Peyer's patch (tissue), 4 donors: ENCODE measurements at regions not wholly inside any gene's neighbourhood (a gene's known extent, or its start where the extent isn't known, plus 50 kb on each side); places are given as distances from the start of the nearest gene placed in this dataset.

Experiments
- DNase-seq, 3 donors: peaks; one replicate each; pipeline ENCODE4 v3.0.0-alpha.2; 2017 to 2019
- H3K27ac ChIP-seq, 4 donors: fragments of 200-600 bp; sonication (generic); one replicate each; pipeline ENCODE4 v1.5.1; 2016 to 2019
- H3K27me3 ChIP-seq, 2 donors: fragments of 200-600 bp; sonication (generic); one replicate each; pipeline ENCODE4 v1.5.1; 2019
- H3K36me3 ChIP-seq, 3 donors: fragments of 200-600 bp; sonication (generic); one replicate each; pipeline ENCODE4 v1.5.1; 2016 to 2019
- H3K4me1 ChIP-seq, 4 donors: fragments of 200-600 bp; sonication (generic); one replicate each; pipeline ENCODE4 v1.5.1; 2016 to 2019
- H3K4me3 ChIP-seq, 4 donors: fragments of 200-600 bp; sonication (generic); 1 replicate in 3 of 4; 2 replicates in 1 of 4; pipeline ENCODE4 v1.5.1; 2016 to 2019; ENCODE audit warnings: mild to moderate bottlenecking in 1 of 4
- H3K9me3 ChIP-seq, 4 donors: fragments of 200-600 bp; sonication (generic); one replicate each; pipeline ENCODE4 v1.5.1; 2016 to 2019; ENCODE audit warnings: mild to moderate bottlenecking in 1 of 4
- CTCF ChIP-seq, 6 experiments: fragments of 450-650 bp in 4 of 6; fragments of 200-600 bp in 2 of 6; sonication (generic) in 1 of 6; IDR thresholded peaks; one replicate each; pipeline ENCODE4 v1.5.1; 2017 to 2019; ENCODE audit warnings: antibody characterized with exemption in 6 of 6, mild to moderate bottlenecking in 3 of 6, moderate library complexity in 1 of 6
- POLR2A ChIP-seq, 2 donors: fragments of 450-650 bp; IDR thresholded peaks; one replicate each; pipeline ENCODE4 v1.5.1; 2017; ENCODE audit warnings: antibody characterized with exemption in 2 of 2, mild to moderate bottlenecking in 2 of 2, moderate library complexity in 2 of 2

- no peak for DNase-seq
- Histone ChIP-seq H3K4me1 (no peaks in the 10 kb centered on the region), H3K27ac (no peak overlapping the region), H3K9me3 (no peaks in the 10 kb centered on the region), H3K36me3 (no peaks in the 10 kb centered on the region), H3K4me3 (no peak overlapping the region), H3K27me3 (no peaks in the 10 kb centered on the region)
- TF ChIP-seq CTCF (IDR thresholded peaks at IDR 0.05) (no peak), POLR2A (IDR thresholded peaks at IDR 0.05) (no peak)
Measured at GRCh38 chr15:59845942-59846499, 156.9 kb upstream of the BNIP2 start.

GRCh38 chr15:59843609-59844008, 154.5 kb upstream of the BNIP2 start:
- Histone ChIP-seq H3K27me3 (no peaks in the 10 kb centered on the region), H3K27ac (no peak overlapping the region), H3K4me3 (no peak overlapping the region), H3K4me1 (no peaks in the 10 kb centered on the region), H3K36me3 (no peaks in the 10 kb centered on the region), H3K9me3 (no peaks in the 10 kb centered on the region)
- DNase-seq = no peak
- TF ChIP-seq CTCF (IDR thresholded peaks at IDR 0.05) (no peak), POLR2A (IDR thresholded peaks at IDR 0.05) (no peak)

- no peak for DNase-seq
- Histone ChIP-seq H3K27me3 (no peaks in the 10 kb centered on the region), H3K27ac (no peak overlapping the region), H3K9me3 (no peaks in the 10 kb centered on the region), H3K4me1 (no peaks in the 10 kb centered on the region), H3K4me3 (no peak overlapping the region), H3K36me3 (no peaks in the 10 kb centered on the region)
- TF ChIP-seq POLR2A (IDR thresholded peaks at IDR 0.05) (no peak), CTCF (IDR thresholded peaks at IDR 0.05) (no peak)
Measured at GRCh38 chr15:59841036-59841435, 151.9 kb upstream of the BNIP2 start.

- no peaks in the 10 kb centered on the region for H3K4me1 ChIP-seq
- no peaks in the 10 kb centered on the region for H3K9me3 ChIP-seq
- DNase-seq = no peak
- no peak overlapping the region for H3K4me3 ChIP-seq
- no peak for TF ChIP-seq CTCF (IDR thresholded peaks at IDR 0.05)
- TF ChIP-seq POLR2A (IDR thresholded peaks at IDR 0.05) = no peak
- no peaks in the 10 kb centered on the region for H3K36me3 ChIP-seq
- H3K27me3 ChIP-seq = no peaks in the 10 kb centered on the region
- no peak overlapping the region for H3K27ac ChIP-seq
Measured at GRCh38 chr15:59839906-59840305, 150.8 kb upstream of the BNIP2 start.

GRCh38 chr15:59838900-59839299, 149.8 kb upstream of the BNIP2 start:
- TF ChIP-seq CTCF (IDR thresholded peaks at IDR 0.05) (no peak), POLR2A (IDR thresholded peaks at IDR 0.05) (no peak)
- DNase-seq = no peak
- H3K36me3 ChIP-seq = no peaks in the 10 kb centered on the region
- H3K9me3 ChIP-seq = no peaks in the 10 kb centered on the region
- no peak overlapping the region for H3K27ac ChIP-seq
- no peak overlapping the region for H3K4me3 ChIP-seq
- H3K27me3 ChIP-seq = no peaks in the 10 kb centered on the region
- H3K4me1 ChIP-seq = no peaks in the 10 kb centered on the region

- no peaks in the 10 kb centered on the region for H3K27me3 ChIP-seq
- no peak for DNase-seq
- H3K27ac ChIP-seq = no peak overlapping the region
Measured at GRCh38 chr15:59835776-59836175, 146.7 kb upstream of the BNIP2 start.

More at GRCh38 chr15:59835776-59836175, 146.7 kb upstream of the BNIP2 start:
- no peak overlapping the region for H3K4me3 ChIP-seq
- no peaks in the 10 kb centered on the region for H3K4me1 ChIP-seq
- TF ChIP-seq CTCF (IDR thresholded peaks at IDR 0.05) (no peak), POLR2A (IDR thresholded peaks at IDR 0.05) (no peak)
- H3K36me3 ChIP-seq = no peaks in the 10 kb centered on the region
- H3K9me3 ChIP-seq = no peaks in the 10 kb centered on the region
